ENCODE measurements at regions not wholly inside any gene's neighbourhood (a gene's known extent, or its start where the extent isn't known, plus 50 kb on each side); places are given as distances from the start of the nearest gene placed in this dataset.

- TF ChIP-seq GABPA (IDR thresholded peaks at IDR 0.05; ENCODE audit: low read depth, low read length) (no peak), GABPA (CRISPR knock-in tag; IDR thresholded peaks at IDR 0.05; ENCODE audit: low read depth) (no peak)
- TF ChIP-seq, protein P1, sequence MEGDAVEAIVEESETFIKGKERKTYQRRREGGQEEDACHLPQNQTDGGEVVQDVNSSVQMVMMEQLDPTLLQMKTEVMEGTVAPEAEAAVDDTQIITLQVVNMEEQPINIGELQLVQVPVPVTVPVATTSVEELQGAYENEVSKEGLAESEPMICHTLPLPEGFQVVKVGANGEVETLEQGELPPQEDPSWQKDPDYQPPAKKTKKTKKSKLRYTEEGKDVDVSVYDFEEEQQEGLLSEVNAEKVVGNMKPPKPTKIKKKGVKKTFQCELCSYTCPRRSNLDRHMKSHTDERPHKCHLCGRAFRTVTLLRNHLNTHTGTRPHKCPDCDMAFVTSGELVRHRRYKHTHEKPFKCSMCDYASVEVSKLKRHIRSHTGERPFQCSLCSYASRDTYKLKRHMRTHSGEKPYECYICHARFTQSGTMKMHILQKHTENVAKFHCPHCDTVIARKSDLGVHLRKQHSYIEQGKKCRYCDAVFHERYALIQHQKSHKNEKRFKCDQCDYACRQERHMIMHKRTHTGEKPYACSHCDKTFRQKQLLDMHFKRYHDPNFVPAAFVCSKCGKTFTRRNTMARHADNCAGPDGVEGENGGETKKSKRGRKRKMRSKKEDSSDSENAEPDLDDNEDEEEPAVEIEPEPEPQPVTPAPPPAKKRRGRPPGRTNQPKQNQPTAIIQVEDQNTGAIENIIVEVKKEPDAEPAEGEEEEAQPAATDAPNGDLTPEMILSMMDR (CRISPR knock-in tag; IDR thresholded peaks at IDR 0.05): no peak
Observed at GRCh38 chr14:37813732-37814131, 218.3 kb downstream of the TTC6 start.
